Urinary bladder (tissue), 3 donors: ENCODE measurements at regions not wholly inside any gene's neighbourhood (a gene's known extent, or its start where the extent isn't known, plus 50 kb on each side); places are given as distances from the start of the nearest gene placed in this dataset.

ENCODE experiments used
- DNase-seq: peaks from one replicate; pipeline ENCODE4 v3.0.0-alpha.2; 2015; ENCODE audit errors: extremely low spot score
- H3K27ac ChIP-seq: one replicate; pipeline ENCODE4 v1.5.1; 2013; ENCODE audit warnings: low read depth, mild to moderate bottlenecking, moderate library complexity
- H3K36me3 ChIP-seq: one replicate; pipeline ENCODE4 v1.6.1; 2013; ENCODE audit warnings: mild to moderate bottlenecking, moderate library complexity; ENCODE audit not compliant: insufficient read depth
- H3K4me1 ChIP-seq: one replicate; pipeline ENCODE4 v1.6.1; 2013; ENCODE audit warnings: mild to moderate bottlenecking, moderate library complexity; ENCODE audit not compliant: insufficient read depth
- H3K4me3 ChIP-seq: one replicate; pipeline ENCODE4 v1.5.1; 2013; ENCODE audit warnings: low read depth, low read length
- WGBS: extraction: QIAGEN DNeasy Blood & Tissue Kit; methylation state at CpG from one replicate; pipeline ENCODE4 v1.1.7; 2013; 5-methylcytosine and 5-hydroxymethylcytosine counted together
- donor health status: healthy with polysubstance abuse.
- donor health status: healthy.

DNA sequence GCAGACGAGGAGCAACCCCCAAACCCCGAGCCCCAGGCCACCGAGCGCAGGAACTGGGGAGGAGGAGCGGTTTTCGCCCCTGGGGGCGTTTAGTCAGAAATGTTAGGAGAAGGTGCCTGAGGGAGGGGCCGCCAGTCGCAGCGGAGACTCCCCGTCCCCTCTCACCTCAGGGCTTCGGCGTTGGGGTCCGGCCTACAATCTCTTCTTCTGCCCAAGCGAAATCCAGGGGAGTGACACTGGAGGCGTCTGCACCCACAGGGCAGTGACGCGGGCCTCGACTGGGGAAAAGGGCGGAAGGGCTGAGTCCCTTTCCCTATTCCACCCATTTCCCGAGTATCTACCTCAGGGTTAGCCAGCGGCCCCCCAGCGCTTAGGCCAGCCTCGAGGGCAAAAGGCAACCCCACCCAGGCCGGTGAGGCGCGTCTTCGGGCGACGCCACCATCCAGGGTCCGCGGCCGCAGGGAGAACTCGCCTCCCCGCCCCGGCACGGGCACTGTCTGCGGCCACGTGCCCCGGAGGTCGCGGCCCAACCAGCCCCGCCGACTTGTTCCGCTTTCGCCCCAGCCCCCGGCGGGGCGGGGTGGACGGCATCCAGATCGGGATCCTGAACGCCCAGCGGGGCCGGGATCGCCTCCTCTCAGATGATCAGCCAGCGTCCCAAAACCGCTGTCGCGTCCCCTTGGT lies 118.7 kb upstream of the BARHL2 start:
- H3K4me1 ChIP-seq: peaks cover 3% of the 10 kb centered on the region
- WGBS: 8% methylated on average over 59 of the region's 59 CpGs
- DNase-seq: no peak

GRCh38 chr1:90834886-90835660 lies 118.0 kb upstream of the BARHL2 start:
- no peak for DNase-seq
- Histone ChIP-seq H3K36me3 (no peaks in the 10 kb centered on the region), H3K4me3 (peak overlapping the region; percentile 24), H3K4me1 (peaks cover 3% of the 10 kb centered on the region), H3K27ac (no peak overlapping the region)
- 14% methylated on average over 40 of the region's 40 CpGs for WGBS

More for the DNA sequence above, 118.7 kb upstream of the BARHL2 start:
- Histone ChIP-seq H3K4me3 (peak overlapping the region; percentile 24), H3K36me3 (no peaks in the 10 kb centered on the region), H3K27ac (no peak overlapping the region)

GRCh38 chr1:90834354-90834885 lies 117.3 kb upstream of the BARHL2 start:
- no peaks in the 10 kb centered on the region for H3K36me3 ChIP-seq
- H3K4me3 ChIP-seq: no peak overlapping the region
- 22% methylated on average over 23 of the region's 23 CpGs for WGBS
- no peak for DNase-seq
- H3K4me1 ChIP-seq: peaks cover 3% of the 10 kb centered on the region
- no peak overlapping the region for H3K27ac ChIP-seq

GRCh38 chr1:90833466-90834110 lies 116.5 kb upstream of the BARHL2 start:
- WGBS: 30% methylated on average over 6 of the region's 6 CpGs

DNA sequence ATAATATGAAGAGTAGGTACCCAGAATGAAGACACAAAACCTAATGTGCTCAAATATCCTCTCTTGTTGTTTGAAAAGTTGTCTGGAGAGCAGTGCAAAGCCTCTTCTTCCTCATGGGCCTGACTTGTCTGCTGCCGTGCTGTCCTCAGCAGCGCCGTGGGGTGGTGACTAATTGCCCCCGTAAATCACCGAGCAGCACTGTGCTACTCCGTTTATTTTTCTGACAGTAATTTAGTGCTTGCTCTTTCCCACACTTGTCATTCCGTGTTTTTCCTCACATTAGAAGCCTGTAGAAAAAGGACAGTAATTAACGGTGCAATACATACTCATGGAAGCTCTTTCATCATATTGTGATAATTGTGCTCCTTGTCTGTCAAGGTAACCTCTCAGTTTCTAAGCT lies 114.8 kb upstream of the BARHL2 start:
- Histone ChIP-seq H3K36me3 (no peaks in the 10 kb centered on the region), H3K27ac (no peak overlapping the region), H3K4me1 (peaks cover 3% of the 10 kb centered on the region), H3K4me3 (no peak overlapping the region)
- 30% methylated on average over 8 of the region's 8 CpGs for WGBS
- DNase-seq: no peak

More at GRCh38 chr1:90833466-90834110, 116.5 kb upstream of the BARHL2 start:
- peaks cover 3% of the 10 kb centered on the region for H3K4me1 ChIP-seq
- DNase-seq: no peak
- H3K36me3 ChIP-seq: no peaks in the 10 kb centered on the region
- H3K27ac ChIP-seq: no peak overlapping the region
- H3K4me3 ChIP-seq: no peak overlapping the region

- 63% methylated on average over 1 of the region's 1 CpG for WGBS
- Histone ChIP-seq H3K27ac (no peak overlapping the region), H3K4me1 (no peaks in the 10 kb centered on the region), H3K4me3 (no peak overlapping the region), H3K36me3 (no peaks in the 10 kb centered on the region)
- DNase-seq: no peak
Observed at GRCh38 chr1:90826834-90827233, 109.7 kb upstream of the BARHL2 start.

DNA sequence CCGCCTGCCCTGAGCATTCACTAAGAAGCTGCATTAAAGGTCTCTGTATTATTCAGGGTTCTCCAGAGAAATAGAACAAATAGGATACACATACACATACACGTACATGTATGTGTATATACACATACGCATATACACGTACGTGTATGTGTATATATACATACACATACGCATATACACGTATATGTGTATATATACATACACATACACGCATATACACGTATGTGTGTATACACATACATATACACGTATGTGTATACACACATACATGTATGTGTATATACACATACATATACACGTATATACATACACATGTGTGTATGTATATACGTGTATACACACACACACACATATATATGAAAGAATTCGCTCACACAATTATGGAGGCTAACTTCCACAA lies 108.9 kb upstream of the BARHL2 start:
- Histone ChIP-seq H3K36me3 (no peaks in the 10 kb centered on the region), H3K4me1 (no peaks in the 10 kb centered on the region)
- WGBS: 84% methylated on average over 13 of the region's 13 CpGs

GRCh38 chr1:90824551-90824950 lies 107.4 kb upstream of the BARHL2 start:
- H3K36me3 ChIP-seq: no peaks in the 10 kb centered on the region
- WGBS: 77% methylated on average over 3 of the region's 3 CpGs

More for the DNA sequence above, 108.9 kb upstream of the BARHL2 start:
- Histone ChIP-seq H3K4me3 (no peak overlapping the region), H3K27ac (no peak overlapping the region)
- no peak for DNase-seq

DNA sequence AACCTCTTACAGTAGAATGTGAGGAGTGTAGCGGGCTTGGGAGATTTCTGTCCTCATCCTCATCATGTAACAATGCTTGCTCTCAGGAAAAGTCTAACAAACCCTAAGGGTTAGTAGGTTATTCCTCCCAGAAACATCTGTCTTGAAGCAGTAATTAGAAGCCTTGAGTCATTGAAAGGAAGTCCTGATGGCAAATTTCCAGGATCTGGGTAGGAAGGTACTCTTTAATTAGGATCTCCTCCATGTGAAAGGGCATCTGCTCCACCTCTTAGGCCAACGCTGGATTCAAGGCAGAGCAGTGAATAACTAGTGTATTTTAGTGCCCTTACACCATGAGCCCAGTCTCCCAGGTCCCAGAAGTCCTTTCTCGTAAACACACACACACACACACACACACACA lies 106.6 kb upstream of the BARHL2 start:
- no peaks in the 10 kb centered on the region for H3K36me3 ChIP-seq
- DNase-seq: no peak
- H3K4me3 ChIP-seq: no peak overlapping the region
- 72% methylated on average over 3 of the region's 3 CpGs for WGBS
- H3K27ac ChIP-seq: no peak overlapping the region
- H3K4me1 ChIP-seq: no peaks in the 10 kb centered on the region

More at GRCh38 chr1:90824551-90824950, 107.4 kb upstream of the BARHL2 start:
- H3K4me1 ChIP-seq: no peaks in the 10 kb centered on the region
- no peak overlapping the region for H3K27ac ChIP-seq
- DNase-seq: no peak
- H3K4me3 ChIP-seq: no peak overlapping the region

DNA sequence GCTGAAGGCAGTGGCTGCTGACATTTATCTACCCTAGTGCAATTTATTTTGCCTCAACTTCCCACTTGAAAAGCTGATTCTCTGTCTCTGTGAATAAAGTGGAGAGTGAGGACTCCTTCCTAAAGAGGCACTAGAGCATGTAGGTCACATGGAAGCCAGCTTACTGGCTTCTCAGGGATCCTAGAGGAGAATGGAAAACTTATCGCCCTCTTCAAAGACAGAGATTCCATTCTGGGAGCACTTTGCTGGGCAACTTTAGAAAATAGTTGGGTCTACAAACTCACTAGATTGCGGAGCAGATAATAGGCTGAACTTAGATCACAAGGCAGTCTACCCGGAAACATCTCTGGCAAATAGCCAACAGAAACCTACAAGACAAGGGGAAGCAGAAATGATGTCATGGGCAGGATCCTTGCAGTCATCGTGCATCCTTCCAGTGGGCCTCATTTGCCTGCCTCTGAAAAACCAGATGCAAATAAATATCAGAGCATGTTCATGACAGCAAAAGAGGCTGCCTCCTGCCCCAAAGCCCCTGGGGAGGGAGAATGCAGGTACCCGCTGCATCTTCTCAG lies 104.8 kb upstream of the BARHL2 start:
- no peaks in the 10 kb centered on the region for H3K36me3 ChIP-seq
- H3K27ac ChIP-seq: no peak overlapping the region
- WGBS: 78% methylated on average over 5 of the region's 5 CpGs
- no peak overlapping the region for H3K4me3 ChIP-seq
- no peaks in the 10 kb centered on the region for H3K4me1 ChIP-seq
- no peak for DNase-seq

DNA sequence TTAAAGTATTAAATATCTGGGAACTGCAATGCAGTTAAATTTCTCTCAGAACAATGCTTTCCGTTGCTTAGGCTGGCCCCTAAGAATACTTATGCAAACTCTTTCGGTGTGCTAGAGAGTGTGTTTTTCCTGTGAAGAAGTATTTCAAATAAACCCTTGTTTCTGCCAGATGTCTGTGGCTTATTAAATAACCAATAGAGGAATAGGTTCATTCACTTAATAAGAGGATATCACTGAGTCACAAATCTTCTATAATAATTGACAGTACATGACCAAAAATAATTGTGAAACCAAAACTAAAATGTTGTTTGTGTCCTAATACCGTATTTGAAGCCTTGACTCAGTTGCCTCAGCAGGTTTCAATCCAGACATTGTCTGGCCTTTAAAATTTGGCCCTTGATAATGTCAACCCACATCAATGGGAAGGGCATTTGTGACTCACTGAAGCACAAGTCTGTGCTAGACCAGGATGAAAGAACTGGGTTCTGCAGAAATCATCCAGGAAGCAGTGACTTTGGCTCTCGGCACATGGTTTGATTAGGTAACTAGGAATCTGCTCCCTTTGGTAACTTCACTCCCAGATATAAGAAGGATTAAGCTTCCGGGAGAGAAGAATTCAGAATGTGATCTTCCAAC lies 104.2 kb upstream of the BARHL2 start:
- Histone ChIP-seq H3K4me1 (no peaks in the 10 kb centered on the region), H3K36me3 (no peaks in the 10 kb centered on the region), H3K4me3 (no peak overlapping the region), H3K27ac (no peak overlapping the region)
- no peak for DNase-seq
- WGBS: 72% methylated on average over 5 of the region's 5 CpGs

DNA sequence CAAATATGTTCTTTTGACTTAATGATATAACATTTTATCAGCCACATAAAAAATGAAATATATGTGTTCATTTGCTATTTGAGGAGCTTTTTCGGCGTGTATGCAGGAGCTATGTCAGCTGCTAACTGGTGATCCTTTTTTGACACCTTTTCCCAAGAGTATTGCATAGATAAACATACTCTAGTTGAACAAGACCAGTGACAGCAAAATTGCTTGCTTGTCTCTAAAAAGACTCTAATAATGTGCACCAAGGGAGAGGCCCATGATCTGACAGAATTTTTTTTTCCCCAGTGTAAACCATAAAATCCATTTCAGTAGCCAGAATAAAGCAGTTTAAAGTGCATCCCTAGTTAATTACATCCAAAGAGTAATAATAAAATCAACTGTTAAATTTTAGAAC lies 103.6 kb upstream of the BARHL2 start:
- 77% methylated on average over 2 of the region's 2 CpGs for WGBS
- Histone ChIP-seq H3K27ac (no peak overlapping the region), H3K4me1 (no peaks in the 10 kb centered on the region), H3K4me3 (no peak overlapping the region), H3K36me3 (no peaks in the 10 kb centered on the region)
- no peak for DNase-seq

DNA sequence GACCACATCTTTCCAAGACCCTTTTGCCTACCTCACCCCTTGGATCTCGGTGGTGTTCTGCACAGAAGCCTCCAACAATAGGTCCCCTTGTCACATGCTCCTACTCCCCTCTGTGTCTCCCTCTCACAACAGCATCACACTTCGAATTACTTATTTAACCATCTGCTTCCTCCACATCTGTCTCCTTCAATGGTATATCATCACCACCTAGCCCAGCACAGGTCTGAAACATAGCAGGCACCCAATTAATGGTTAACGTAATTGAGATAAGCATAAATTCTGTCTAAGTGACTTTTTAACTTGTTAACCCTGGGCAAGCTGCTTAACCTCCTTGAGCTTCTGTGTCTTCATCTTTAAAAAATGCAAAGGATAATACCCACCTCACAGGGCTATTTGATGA lies 100.3 kb upstream of the BARHL2 start:
- no peak for DNase-seq
- Histone ChIP-seq H3K36me3 (no peaks in the 10 kb centered on the region), H3K4me1 (no peaks in the 10 kb centered on the region), H3K27ac (no peak overlapping the region), H3K4me3 (no peak overlapping the region)
- 53% methylated on average over 3 of the region's 3 CpGs for WGBS
